Erythroblast (primary cell): ENCODE measurements at regions not wholly inside any gene's neighbourhood (a gene's known extent, or its start where the extent isn't known, plus 50 kb on each side); places are given as distances from the start of the nearest gene placed in this dataset.

Experiments
- GATA1 ChIP-seq: IDR thresholded peaks from 2 replicates; pipeline ENCODE4 v1.6.1; 2011; ENCODE audit warnings: low read depth, mild to moderate bottlenecking, control low read depth, low read length, moderate library complexity
- POLR2A ChIP-seq: IDR thresholded peaks from 2 replicates; pipeline ENCODE4 v1.6.1; 2011; ENCODE audit warnings: mild to moderate bottlenecking, low read length

DNA sequence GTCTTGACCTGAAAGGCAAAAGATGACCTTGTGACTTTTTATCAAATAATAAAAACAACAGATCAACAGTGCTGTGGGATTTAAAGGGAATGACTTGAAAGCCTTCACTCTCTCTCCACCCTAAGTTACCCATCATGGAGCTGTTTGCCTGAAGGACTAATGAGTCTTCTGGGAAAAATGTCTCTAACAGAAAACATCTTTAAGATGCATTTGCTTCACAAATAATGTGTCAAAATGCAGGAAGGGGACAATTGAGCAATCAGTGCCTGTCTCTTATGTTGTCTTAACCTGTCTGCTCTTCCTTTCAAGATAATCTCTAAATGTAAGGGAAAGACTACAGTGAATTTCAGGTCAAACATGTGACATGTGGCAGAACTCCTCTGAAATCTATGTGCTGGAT is 766.6 kb downstream of the PDHA2 start:
- TF ChIP-seq POLR2A = no peak
- no peak for TF ChIP-seq GATA1
